ENCODE measurements at regions not wholly inside any gene's neighbourhood (a gene's known extent, or its start where the extent isn't known, plus 50 kb on each side); places are given as distances from the start of the nearest gene placed in this dataset.
A peak's percentile ranks its signal among the peaks of the same experiment; 100 is the strongest.
"Not testable (repeated sequence)": the region's sequence is repeated elsewhere in the genome, so short reads cannot be mapped to it uniquely, and the experiment has no call there.

- DNase-seq: no peak
Observed at GRCh38 chr4:169885893-169886292, 128.1 kb upstream of the HPF1 start.

- DNase-seq: no peak
Observed at GRCh38 chr4:169881769-169882168, 124.0 kb upstream of the HPF1 start.

- DNase-seq: no peak
Observed at GRCh38 chr4:169870507-169870906, 112.8 kb upstream of the HPF1 start.

- DNase-seq: no peak
Observed at GRCh38 chr4:169869490-169869889, 111.7 kb upstream of the HPF1 start.

- DNase-seq: no peak
Observed at GRCh38 chr4:169861593-169861992, 103.8 kb upstream of the HPF1 start.

GRCh38 chr4:169859366-169860216 lies 101.8 kb upstream of the HPF1 start:
- DNase-seq: no peak

GRCh38 chr4:169854090-169854489 lies 96.3 kb upstream of the HPF1 start:
- DNase-seq: no peak

- no peak for DNase-seq
Observed at GRCh38 chr4:169852481-169852880, 94.7 kb upstream of the HPF1 start.

GRCh38 chr4:169851750-169852149 lies 94.0 kb upstream of the HPF1 start:
- no peak for DNase-seq

- no peak for DNase-seq
Observed at GRCh38 chr4:169849456-169849855, 91.7 kb upstream of the HPF1 start.

- DNase-seq: no peak
Observed at GRCh38 chr4:169848018-169848417, 90.3 kb upstream of the HPF1 start.

- DNase-seq: no peak
Observed at GRCh38 chr4:169847171-169847570, 89.4 kb upstream of the HPF1 start.

GRCh38 chr4:169846396-169846795 lies 88.7 kb upstream of the HPF1 start:
- DNase-seq: no peak

GRCh38 chr4:169841776-169842175 lies 84.0 kb upstream of the HPF1 start:
- no peak for DNase-seq

GRCh38 chr4:169840554-169840953 lies 82.8 kb upstream of the HPF1 start:
- DNase-seq: no peak

- not testable (repeated sequence) for DNase-seq
Observed at GRCh38 chr4:169828329-169828728, 70.6 kb upstream of the HPF1 start.

- DNase-seq: no peak
Observed at GRCh38 chr4:169826634-169827187, 69.0 kb upstream of the HPF1 start.

- DNase-seq: no peak
Observed at GRCh38 chr4:169823685-169824084, 65.9 kb upstream of the HPF1 start.

- DNase-seq: no peak
Observed at GRCh38 chr4:169821402-169821801, 63.7 kb upstream of the HPF1 start.

GRCh38 chr4:169818063-169818679 lies 60.4 kb upstream of the HPF1 start:
- no peak for DNase-seq

- no peak for DNase-seq
Observed at GRCh38 chr4:169815606-169816005, 57.9 kb upstream of the HPF1 start.

- DNase-seq: no peak
Observed at GRCh38 chr4:169811476-169811875, 53.7 kb upstream of the HPF1 start.

GRCh38 chr4:169810325-169811323 lies 52.9 kb upstream of the HPF1 start:
- DNase-seq: peak; percentile 36
